ENCODE measurements at regions not wholly inside any gene's neighbourhood (a gene's known extent, or its start where the extent isn't known, plus 50 kb on each side); places are given as distances from the start of the nearest gene placed in this dataset.
"Not testable (repeated sequence)": the region's sequence is repeated elsewhere in the genome, so short reads cannot be mapped to it uniquely, and the experiment has no call there.

- WGBS, 2 donors: 79 to 94% methylated on average over 1 of the region's 1 CpG
These were observed 90.3 kb upstream of the TMEM170B start for GRCh38 chr6:11447265-11447664.

GRCh38 chr6:11445146-11445545 is 92.4 kb upstream of the TMEM170B start:
- no peak overlapping the region for H3K27ac ChIP-seq
- 92 to 98% methylated on average over 2 of the region's 2 CpGs for WGBS, 2 donors
- DNase-seq: no peak
- no peaks in the 10 kb centered on the region for H3K27me3 ChIP-seq
- no peak overlapping the region for H3K4me3 ChIP-seq
- intact Hi-C loops (cut with DNase I): no loop called here
- H3K4me1 ChIP-seq: no peaks in the 10 kb centered on the region
- no peaks in the 10 kb centered on the region for H3K36me3 ChIP-seq
- H3K9me3 ChIP-seq: no peaks in the 10 kb centered on the region
- TF ChIP-seq EP300 (IDR thresholded peaks at IDR 0.05) (no peak), POLR2AphosphoS5 (IDR thresholded peaks at IDR 0.05) (no peak), POLR2A (IDR thresholded peaks at IDR 0.05) (no peak), CTCF (IDR thresholded peaks at IDR 0.05) (no peak)

More at GRCh38 chr6:11447265-11447664, 90.3 kb upstream of the TMEM170B start:
- no peak for DNase-seq
- Histone ChIP-seq H3K27ac (no peak overlapping the region), H3K27me3 (no peaks in the 10 kb centered on the region), H3K4me1 (no peaks in the 10 kb centered on the region), H3K9me3 (no peaks in the 10 kb centered on the region), H3K4me3 (no peak overlapping the region), H3K36me3 (no peaks in the 10 kb centered on the region)
- no peak for TF ChIP-seq CTCF (IDR thresholded peaks at IDR 0.05)
- TF ChIP-seq POLR2A (IDR thresholded peaks at IDR 0.05): no peak
- no peak for TF ChIP-seq EP300 (IDR thresholded peaks at IDR 0.05)
- no peak for TF ChIP-seq POLR2AphosphoS5 (IDR thresholded peaks at IDR 0.05)
- intact Hi-C loops (cut with DNase I): no loop called here

- H3K4me1 ChIP-seq; intact Hi-C loops (cut with DNase I); DNase-seq; H3K4me3 ChIP-seq; H3K27me3 ChIP-seq; H3K36me3 ChIP-seq; H3K27ac ChIP-seq; H3K9me3 ChIP-seq: not testable (repeated sequence)
- WGBS, 2 donors: 91 to 92% methylated on average over 1 of the region's 1 CpG
These were observed 94.4 kb upstream of the TMEM170B start for GRCh38 chr6:11443125-11443524.

GRCh38 chr6:11442495-11442894 is 95.1 kb upstream of the TMEM170B start:
- intact Hi-C loops (cut with DNase I): no loop called here
- 77 to 88% methylated on average over 2 of the region's 2 CpGs for WGBS, 2 donors
- Histone ChIP-seq H3K4me3 (no peak overlapping the region), H3K27me3 (no peaks in the 10 kb centered on the region), H3K4me1 (no peaks in the 10 kb centered on the region), H3K9me3 (no peaks in the 10 kb centered on the region), H3K36me3 (no peaks in the 10 kb centered on the region), H3K27ac (no peak overlapping the region)
- TF ChIP-seq CTCF (IDR thresholded peaks at IDR 0.05) (no peak), POLR2AphosphoS5 (IDR thresholded peaks at IDR 0.05) (no peak), EP300 (IDR thresholded peaks at IDR 0.05) (no peak), POLR2A (IDR thresholded peaks at IDR 0.05) (no peak)
- DNase-seq: no peak

GRCh38 chr6:11439876-11440275 is 97.7 kb upstream of the TMEM170B start:
- Histone ChIP-seq H3K27ac (no peak overlapping the region), H3K36me3 (no peaks in the 10 kb centered on the region)

More at GRCh38 chr6:11439876-11440275, 97.7 kb upstream of the TMEM170B start:
- WGBS, 2 donors: 81 to 86% methylated on average over 2 of the region's 2 CpGs
- Histone ChIP-seq H3K4me1 (peaks cover 0 to 5% (median under 1%) of the 10 kb centered on the region in 4 donors), H3K9me3 (no peaks in the 10 kb centered on the region), H3K4me3 (no peak overlapping the region), H3K27me3 (no peaks in the 10 kb centered on the region)
- no peak for DNase-seq
- TF ChIP-seq CTCF (IDR thresholded peaks at IDR 0.05) (no peak), POLR2AphosphoS5 (IDR thresholded peaks at IDR 0.05) (no peak), POLR2A (IDR thresholded peaks at IDR 0.05) (no peak), EP300 (IDR thresholded peaks at IDR 0.05) (no peak)
- intact Hi-C loops (cut with DNase I): no loop called here
